ENCODE measurements at regions not wholly inside any gene's neighbourhood (a gene's known extent, or its start where the extent isn't known, plus 50 kb on each side); places are given as distances from the start of the nearest gene placed in this dataset.
"Not testable (repeated sequence)": the region's sequence is repeated elsewhere in the genome, so short reads cannot be mapped to it uniquely, and the experiment has no call there.

GRCh38 chr4:159552979-159553768 lies 450.3 kb downstream of the RAPGEF2 start:
- DNase-seq: no peak

GRCh38 chr4:159555873-159556272 lies 453.0 kb downstream of the RAPGEF2 start:
- no peak for DNase-seq

GRCh38 chr4:159562366-159562765 lies 459.5 kb downstream of the RAPGEF2 start:
- DNase-seq: no peak

GRCh38 chr4:159563257-159563656 lies 460.4 kb downstream of the RAPGEF2 start:
- no peak for DNase-seq

- DNase-seq: no peak
Measured at GRCh38 chr4:159564615-159565014, 461.7 kb downstream of the RAPGEF2 start.

GRCh38 chr4:159566786-159567185 lies 463.9 kb downstream of the RAPGEF2 start:
- DNase-seq: no peak

- DNase-seq: no peak
Measured at GRCh38 chr4:159577241-159577640, 474.4 kb downstream of the RAPGEF2 start.

GRCh38 chr4:159582685-159583084 lies 479.8 kb downstream of the RAPGEF2 start:
- DNase-seq: no peak

- DNase-seq: no peak
Measured at GRCh38 chr4:159592898-159593556, 490.1 kb downstream of the RAPGEF2 start.

GRCh38 chr4:159593681-159594080 lies 490.8 kb downstream of the RAPGEF2 start:
- no peak for DNase-seq

GRCh38 chr4:159594576-159594975 lies 491.7 kb downstream of the RAPGEF2 start:
- DNase-seq: no peak

GRCh38 chr4:159595101-159595500 lies 492.2 kb downstream of the RAPGEF2 start:
- DNase-seq: not testable (repeated sequence)

GRCh38 chr4:159598602-159599001 lies 495.7 kb downstream of the RAPGEF2 start:
- DNase-seq: no peak

GRCh38 chr4:159600061-159600460 lies 497.2 kb downstream of the RAPGEF2 start:
- no peak for DNase-seq

- DNase-seq: no peak
Measured at GRCh38 chr4:159604781-159605180, 501.9 kb downstream of the RAPGEF2 start.

- no peak for DNase-seq
Measured at GRCh38 chr4:159606835-159607234, 504.0 kb downstream of the RAPGEF2 start.

GRCh38 chr4:159607809-159608208 lies 504.9 kb downstream of the RAPGEF2 start:
- DNase-seq: no peak

GRCh38 chr4:159608436-159608835 lies 505.6 kb downstream of the RAPGEF2 start:
- no peak for DNase-seq

- DNase-seq: no peak
Measured at GRCh38 chr4:159632031-159632430, 529.2 kb downstream of the RAPGEF2 start.

GRCh38 chr4:159639671-159640323 lies 536.9 kb downstream of the RAPGEF2 start:
- no peak for DNase-seq

- DNase-seq: no peak
Measured at GRCh38 chr4:159649237-159649636, 546.4 kb downstream of the RAPGEF2 start.

- DNase-seq: no peak
Measured at GRCh38 chr4:159652871-159653270, 550.0 kb downstream of the RAPGEF2 start.

- no peak for DNase-seq
Measured at GRCh38 chr4:159655547-159655946, 552.7 kb downstream of the RAPGEF2 start.

GRCh38 chr4:159669094-159669493 lies 566.2 kb downstream of the RAPGEF2 start:
- DNase-seq: no peak
